ENCODE measurements at regions not wholly inside any gene's neighbourhood (a gene's known extent, or its start where the extent isn't known, plus 50 kb on each side); places are given as distances from the start of the nearest gene placed in this dataset.
"Not testable (repeated sequence)": the region's sequence is repeated elsewhere in the genome, so short reads cannot be mapped to it uniquely, and the experiment has no call there.

DNA sequence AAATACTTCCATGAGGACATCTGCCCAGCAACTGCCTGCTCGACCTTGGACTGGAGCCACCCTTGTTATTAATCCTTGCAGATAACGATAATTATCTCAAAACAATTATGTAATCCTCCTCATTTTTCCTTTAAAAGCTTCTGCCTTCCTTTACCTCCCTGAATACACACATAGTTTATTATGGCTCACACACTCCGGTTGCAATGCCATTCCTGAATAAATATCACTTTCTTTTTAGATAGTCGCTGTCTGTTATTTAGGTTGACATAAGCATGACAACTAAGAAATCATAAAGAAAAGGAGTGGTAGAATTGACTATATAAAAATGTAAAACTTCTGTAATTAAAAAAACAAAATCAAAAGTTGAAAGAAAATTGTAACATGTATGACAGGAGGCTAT, 64.8 kb downstream of the B4GALT7 start:
- H3K4me3 ChIP-seq (ENCODE audit: low read length); DNase-seq (ENCODE audit: low read depth): not testable (repeated sequence)

GRCh38 chr5:177665172-177665571, 65.2 kb downstream of the B4GALT7 start:
- not testable (repeated sequence) for DNase-seq (ENCODE audit: low read depth); H3K4me3 ChIP-seq (ENCODE audit: low read length)

- H3K4me3 ChIP-seq (ENCODE audit: low read length); DNase-seq (ENCODE audit: low read depth): not testable (repeated sequence)
Measured at GRCh38 chr5:177665960-177666359, 66.0 kb downstream of the B4GALT7 start.

GRCh38 chr5:177671035-177671754, 71.3 kb downstream of the B4GALT7 start:
- DNase-seq (ENCODE audit: low read depth): not testable (repeated sequence)
- peak overlapping the region; percentile 27 for H3K4me3 ChIP-seq (ENCODE audit: low read length)

DNA sequence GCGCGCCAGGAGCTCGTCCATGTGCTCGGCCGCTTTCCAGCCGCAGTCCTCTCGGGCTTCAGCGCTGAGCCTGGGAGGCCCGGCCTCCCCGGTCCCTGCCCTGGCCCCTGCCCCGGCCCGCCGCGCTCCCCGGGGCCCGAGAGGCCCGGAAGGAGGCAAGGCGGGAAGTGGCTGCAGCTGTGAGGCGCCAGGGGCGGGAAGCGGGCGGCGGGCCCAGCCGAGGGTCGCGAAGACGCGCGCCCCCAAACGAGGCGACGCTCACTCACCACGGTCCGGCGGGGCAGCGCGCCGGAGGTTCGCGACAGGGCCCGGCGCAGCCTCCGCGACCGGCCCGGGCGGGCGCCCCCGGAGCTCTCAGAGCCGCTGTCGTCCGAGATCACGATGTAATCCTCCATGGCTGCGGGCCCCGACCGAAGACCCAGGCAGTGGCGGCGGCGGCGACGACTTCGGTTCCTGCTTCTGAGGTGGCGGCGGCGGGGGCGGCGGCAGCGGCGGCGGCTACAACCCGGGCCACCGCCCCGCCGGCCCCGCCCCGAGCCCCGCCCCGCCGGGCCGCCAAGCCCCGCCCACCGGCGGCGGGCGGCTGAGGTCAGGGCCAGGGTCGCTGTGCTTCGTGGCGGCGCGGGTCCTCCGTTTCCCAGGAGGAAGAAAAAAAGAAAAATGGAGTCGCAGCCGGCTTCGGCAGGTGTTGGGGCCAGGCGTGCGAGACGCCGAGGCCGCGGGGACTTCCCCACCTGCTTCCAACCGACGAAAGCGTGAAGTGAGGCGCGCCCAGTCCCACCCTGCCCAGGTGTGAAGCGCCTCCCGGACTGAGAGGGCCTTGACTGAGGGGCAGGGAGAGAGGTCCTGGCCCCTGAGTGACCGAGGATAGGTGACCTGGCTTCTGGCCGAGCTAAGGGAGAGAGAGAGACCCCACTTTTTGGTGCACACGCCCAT, 72.1 kb downstream of the B4GALT7 start:
- not testable (repeated sequence) for DNase-seq (ENCODE audit: low read depth)
- H3K4me3 ChIP-seq (ENCODE audit: low read length): peak overlapping the region; percentile 29

All from retinal pigment epithelial cell (primary cell).